ENCODE measurements at regions not wholly inside any gene's neighbourhood (a gene's known extent, or its start where the extent isn't known, plus 50 kb on each side); places are given as distances from the start of the nearest gene placed in this dataset.

- no peak for TF ChIP-seq POLR2AphosphoS5 (IDR thresholded peaks at IDR 0.05; ENCODE audit: low read depth)
- TF ChIP-seq CTCF (conservative IDR thresholded peaks at IDR 0.05; ENCODE audit: low read depth in 2 of 2) = no peak
- no peak for TF ChIP-seq ETS1 (IDR thresholded peaks at IDR 0.05)
- TF ChIP-seq EZH2 (IDR thresholded peaks at IDR 0.05; ENCODE audit: low read depth, unreplicated experiment) = no peak
- TF ChIP-seq EZH2phosphoT487 (IDR thresholded peaks at IDR 0.05; ENCODE audit: unreplicated experiment) = no peak
- no peak for TF ChIP-seq REST (IDR thresholded peaks at IDR 0.05; ENCODE audit: unreplicated experiment)
- TF ChIP-seq JUNB (IDR thresholded peaks at IDR 0.05; ENCODE audit: unreplicated experiment) = no peak
- TF ChIP-seq CREB1 (CRISPR knock-in tag; IDR thresholded peaks at IDR 0.05; ENCODE audit: low read depth) = no peak
- TF ChIP-seq ZNF114 (CRISPR knock-in tag; IDR thresholded peaks at IDR 0.05) = no peak
- no peak for TF ChIP-seq ZNF331 (CRISPR knock-in tag; IDR thresholded peaks at IDR 0.05; ENCODE audit: low read depth)
- no peak for TF ChIP-seq STAT1 (IDR thresholded peaks at IDR 0.05; ENCODE audit: unreplicated experiment)
Measured at GRCh38 chr4:106700321-106700720, 331.7 kb upstream of the GIMD1 start.

Data from GM23338 (cell line).